Mucosa of descending colon (tissue), 3 donors: ENCODE measurements at regions not wholly inside any gene's neighbourhood (a gene's known extent, or its start where the extent isn't known, plus 50 kb on each side); places are given as distances from the start of the nearest gene placed in this dataset.

Source experiments
- ATAC-seq: fragments of 200-7000 bp; cut with Tn5 transposase; one replicate; pipeline ENCODE4 v1.9.1; 2020; ENCODE audit warnings: mild to moderate bottlenecking, moderate library complexity
- DNase-seq, 3 donors: peaks; one replicate each; pipeline ENCODE4 v3.0.0-alpha.2; 2020
- H3K36me3 ChIP-seq: fragments of 200-600 bp; one replicate; pipeline ENCODE4 v1.8.0; 2021; ENCODE audit warnings: low read depth, mild to moderate bottlenecking
- H3K4me1 ChIP-seq: fragments of 200-600 bp; one replicate; pipeline ENCODE4 v1.8.0; 2021; ENCODE audit warnings: low read depth, mild to moderate bottlenecking
- H3K4me3 ChIP-seq: fragments of 200-600 bp; one replicate; pipeline ENCODE4 v1.8.0; 2021; ENCODE audit warnings: mild to moderate bottlenecking
- H3K9me3 ChIP-seq: fragments of 200-600 bp; one replicate; pipeline ENCODE4 v1.8.0; 2021; ENCODE audit warnings: mild to moderate bottlenecking
- CTCF ChIP-seq: fragments of 200-600 bp; IDR thresholded peaks from one replicate; pipeline ENCODE4 v1.8.0; 2022; ENCODE audit warnings: antibody characterized with exemption, mild to moderate bottlenecking
- intact Hi-C, 2 donors: fragments of 100-400 bp; cut with DNase I in 1 of 2; cut with micrococcal nuclease in 1 of 2; formaldehyde crosslinking; loops; one replicate each; pipeline versions ENCODE4 v1.11.0 to v1.11.1; 2022; cut with DNase I, micrococcal nuclease
- donor health status: DM: no; HTN: no; CAD: no; lungs with moderate emphysema.
- donor health status: DM: no; HTN: no; CAD: no.
- donor health status: DM: no; HTN: yes; CAD: no.

GRCh38 chr2:173467751-173468150 is 113.1 kb downstream of the CDCA7 start:
- Histone ChIP-seq H3K9me3 (no peaks in the 10 kb centered on the region), H3K4me3 (no peak overlapping the region), H3K4me1 (no peaks in the 10 kb centered on the region), H3K36me3 (no peaks in the 10 kb centered on the region)
- TF ChIP-seq CTCF, result no peak
- intact Hi-C loops, result no loop called here
- DNase-seq, result no peak
- no peak for ATAC-seq

GRCh38 chr2:173468266-173468793 is 113.7 kb downstream of the CDCA7 start:
- intact Hi-C loops, result no loop called here
- no peak for TF ChIP-seq CTCF
- H3K9me3 ChIP-seq, result no peaks in the 10 kb centered on the region
- H3K36me3 ChIP-seq, result no peaks in the 10 kb centered on the region
- ATAC-seq (no peak), DNase-seq (no peak)
- H3K4me3 ChIP-seq, result no peak overlapping the region
- H3K4me1 ChIP-seq, result no peaks in the 10 kb centered on the region

- no peaks in the 10 kb centered on the region for H3K36me3 ChIP-seq
- no peak overlapping the region for H3K4me3 ChIP-seq
- TF ChIP-seq CTCF, result no peak
- intact Hi-C loops, result no loop called here
- no peaks in the 10 kb centered on the region for H3K9me3 ChIP-seq
- H3K4me1 ChIP-seq, result no peaks in the 10 kb centered on the region
- no peak for ATAC-seq
- no peak for DNase-seq
These were observed 117.4 kb downstream of the CDCA7 start for GRCh38 chr2:173472112-173472511.

GRCh38 chr2:173483137-173483536 is 128.5 kb downstream of the CDCA7 start:
- Histone ChIP-seq H3K36me3 (no peaks in the 10 kb centered on the region), H3K4me3 (no peak overlapping the region), H3K4me1 (no peaks in the 10 kb centered on the region), H3K9me3 (no peaks in the 10 kb centered on the region)
- intact Hi-C loops, result no loop called here
- ATAC-seq (no peak), DNase-seq (no peak)
- no peak for TF ChIP-seq CTCF

GRCh38 chr2:173488861-173489260 is 134.2 kb downstream of the CDCA7 start:
- no peak for TF ChIP-seq CTCF
- no peaks in the 10 kb centered on the region for H3K4me1 ChIP-seq
- H3K9me3 ChIP-seq, result no peaks in the 10 kb centered on the region
- ATAC-seq, result no peak
- no peak for DNase-seq
- no peaks in the 10 kb centered on the region for H3K36me3 ChIP-seq
- intact Hi-C loops, result no loop called here
- no peak overlapping the region for H3K4me3 ChIP-seq

- TF ChIP-seq CTCF, result no peak
- intact Hi-C loops, result no loop called here
- no peaks in the 10 kb centered on the region for H3K4me1 ChIP-seq
These were observed 136.7 kb downstream of the CDCA7 start for GRCh38 chr2:173491418-173491817.

More at GRCh38 chr2:173491418-173491817, 136.7 kb downstream of the CDCA7 start:
- no peak for ATAC-seq
- Histone ChIP-seq H3K4me3 (no peak overlapping the region), H3K36me3 (no peaks in the 10 kb centered on the region), H3K9me3 (no peaks in the 10 kb centered on the region)
- DNase-seq, result no peak
